ENCODE measurements at regions not wholly inside any gene's neighbourhood (a gene's known extent, or its start where the extent isn't known, plus 50 kb on each side); places are given as distances from the start of the nearest gene placed in this dataset.
"Not testable (repeated sequence)": the region's sequence is repeated elsewhere in the genome, so short reads cannot be mapped to it uniquely, and the experiment has no call there.

DNA sequence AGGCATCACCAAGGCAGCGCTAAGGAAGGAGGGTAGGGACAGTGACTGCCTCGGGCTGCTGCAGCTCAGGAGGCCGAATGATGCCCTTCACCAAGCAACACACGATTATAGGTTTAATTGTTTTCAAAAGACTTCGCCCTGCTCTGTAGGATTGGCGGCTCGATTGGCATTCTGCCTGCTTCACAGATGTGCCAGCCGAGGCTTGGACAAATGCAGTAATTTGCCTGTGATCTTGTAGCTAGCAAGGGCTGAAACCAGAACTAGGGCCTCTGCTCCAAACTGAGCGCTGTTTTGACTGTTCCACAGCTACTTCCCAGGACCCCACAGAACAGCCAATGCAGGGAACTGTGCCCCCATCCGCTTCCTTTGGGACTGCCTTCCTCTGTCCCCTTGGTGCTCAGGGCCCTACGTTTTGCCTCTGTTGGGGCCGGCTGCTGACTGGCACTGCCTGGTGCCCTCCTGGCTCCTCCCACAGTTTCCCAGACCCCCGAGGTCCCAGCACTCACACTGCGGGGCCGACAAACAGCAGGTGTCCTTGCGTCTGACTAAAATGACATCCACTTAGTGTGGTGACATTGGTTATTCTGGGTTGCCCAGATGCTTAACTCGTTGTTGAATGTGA, 62.6 kb upstream of the EN2 start:
- no peak for DNase-seq (ENCODE audit: low read depth in 2 of 2)

DNA sequence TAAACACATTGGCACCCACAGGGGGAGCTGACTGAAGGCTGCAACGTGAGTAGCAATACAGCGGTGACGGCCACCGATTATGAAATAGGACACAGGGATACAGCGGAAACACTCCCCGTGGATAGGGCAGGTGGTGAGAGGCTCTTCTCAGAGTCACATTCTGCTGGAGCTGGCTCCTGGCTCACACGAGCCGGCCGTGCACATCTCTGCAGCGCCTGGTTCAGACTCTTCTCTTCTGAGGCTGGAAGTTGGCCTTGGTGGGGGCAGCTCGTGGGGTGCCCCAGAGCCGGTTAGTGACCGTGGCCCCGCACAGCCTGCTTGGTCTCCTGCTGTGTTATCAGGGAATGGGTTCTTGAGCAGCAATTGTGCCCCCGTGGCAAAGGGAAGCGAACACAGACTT, 61.3 kb upstream of the EN2 start:
- DNase-seq (ENCODE audit: low read depth in 2 of 2) = no peak

DNA sequence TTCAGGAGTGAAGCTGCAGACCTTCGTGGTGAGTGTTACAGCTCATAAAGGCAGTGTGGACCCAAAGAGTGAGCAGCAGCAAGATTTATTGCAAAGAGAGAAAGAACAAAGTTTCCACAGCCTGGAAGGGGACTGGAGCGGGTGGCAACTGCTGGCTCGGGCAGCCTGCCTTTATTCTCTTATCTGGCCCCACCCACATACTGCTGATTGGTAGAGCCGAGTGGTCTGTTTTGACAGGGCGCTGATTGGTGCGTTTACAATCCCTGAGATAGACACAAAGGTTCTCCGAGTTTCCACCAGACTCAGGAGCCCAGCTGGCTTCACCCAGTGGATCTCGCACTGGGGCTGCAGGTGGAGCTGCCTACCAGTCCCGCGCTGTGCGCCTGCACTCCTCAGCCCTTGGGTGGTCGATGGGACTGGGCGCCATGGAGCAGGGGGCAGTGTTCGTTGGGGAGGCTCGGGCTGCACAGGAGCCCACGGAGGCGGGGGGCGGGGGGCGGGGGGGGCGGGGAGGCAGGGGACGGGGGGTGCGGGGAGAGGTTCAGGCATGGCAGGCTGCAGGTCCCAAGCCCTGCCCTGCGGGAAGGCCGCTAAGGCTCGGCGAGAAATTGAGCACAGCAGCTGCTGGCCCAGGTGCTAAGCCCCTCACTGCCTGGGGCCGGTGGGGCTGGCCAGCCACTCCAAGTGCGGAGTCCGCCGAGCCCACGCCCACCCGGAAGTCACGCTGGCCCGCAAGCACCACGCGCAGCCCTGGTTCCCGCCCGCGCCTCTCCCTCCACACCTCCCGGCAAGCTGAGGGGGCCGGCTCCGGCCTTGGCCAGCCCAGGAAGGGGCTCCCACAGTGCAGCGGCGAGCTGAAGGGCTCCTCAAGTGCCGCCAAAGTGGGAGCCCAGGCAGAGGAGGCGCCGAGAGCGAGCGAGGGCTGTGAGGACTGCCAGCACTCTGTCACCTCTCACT, 59.9 kb upstream of the EN2 start:
- DNase-seq (ENCODE audit: low read depth in 2 of 2) = not testable (repeated sequence)

DNA sequence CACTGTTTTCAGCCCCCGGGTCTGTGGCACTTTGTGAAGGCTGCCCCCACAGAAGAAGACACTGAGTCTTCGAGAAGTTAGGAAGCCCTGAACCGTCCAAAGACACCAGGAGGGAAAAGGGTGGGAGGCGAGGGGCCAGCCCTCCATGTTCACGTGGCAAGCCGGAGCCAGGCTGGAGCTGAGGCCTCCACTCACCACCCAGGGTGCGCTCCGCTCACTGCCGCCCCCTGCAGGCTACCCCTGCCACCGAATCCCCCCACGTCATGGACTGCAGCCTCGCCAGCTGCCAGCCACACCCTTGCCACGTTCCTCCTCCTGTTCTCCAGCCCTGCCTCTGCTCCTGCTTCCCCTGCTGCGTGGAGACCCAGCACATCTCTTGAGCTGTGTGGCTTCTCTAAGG, 59.0 kb upstream of the EN2 start:
- DNase-seq (ENCODE audit: low read depth in 2 of 2) = no peak

DNA sequence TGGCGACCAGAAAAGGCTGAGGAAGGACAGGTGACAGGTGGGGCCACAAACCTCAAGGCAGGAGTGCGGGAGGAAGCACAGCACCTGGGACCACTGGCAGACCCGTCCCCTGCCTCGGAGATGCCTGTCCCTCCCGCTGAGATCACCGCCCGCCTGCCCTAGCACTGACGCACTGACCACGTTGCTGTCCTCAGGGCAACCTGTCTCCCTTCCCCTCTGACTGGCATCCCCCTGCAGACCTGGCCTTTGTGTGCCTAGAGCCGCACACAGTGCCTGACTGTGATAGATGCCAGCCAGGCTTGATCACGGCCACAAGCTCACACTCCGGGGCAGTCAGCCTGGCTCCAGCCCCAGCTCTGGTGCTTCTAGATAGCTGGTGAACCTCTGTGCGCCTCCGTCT, 58.4 kb upstream of the EN2 start:
- no peak for DNase-seq (ENCODE audit: low read depth in 2 of 2)

DNA sequence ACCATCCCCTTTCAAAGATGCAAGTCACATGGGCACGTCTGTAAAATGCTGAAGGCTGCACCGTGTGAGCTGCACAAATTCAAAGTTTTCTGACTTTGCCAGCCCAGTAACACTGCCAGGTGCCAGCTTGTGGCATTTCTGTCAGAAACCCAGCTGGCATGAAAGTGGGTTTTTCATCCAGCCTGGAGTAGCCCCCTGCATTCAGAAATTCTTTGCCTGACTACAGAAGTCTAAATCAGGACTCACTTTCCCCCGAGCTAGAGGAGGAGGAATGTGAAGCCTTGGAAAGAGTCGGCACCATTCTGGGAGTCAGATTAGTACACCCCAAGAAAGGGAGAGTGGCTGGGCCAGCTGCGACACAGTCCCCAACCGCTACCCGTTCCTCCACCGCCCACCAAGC, 56.7 kb upstream of the EN2 start:
- no peak for DNase-seq (ENCODE audit: low read depth in 2 of 2)

DNA sequence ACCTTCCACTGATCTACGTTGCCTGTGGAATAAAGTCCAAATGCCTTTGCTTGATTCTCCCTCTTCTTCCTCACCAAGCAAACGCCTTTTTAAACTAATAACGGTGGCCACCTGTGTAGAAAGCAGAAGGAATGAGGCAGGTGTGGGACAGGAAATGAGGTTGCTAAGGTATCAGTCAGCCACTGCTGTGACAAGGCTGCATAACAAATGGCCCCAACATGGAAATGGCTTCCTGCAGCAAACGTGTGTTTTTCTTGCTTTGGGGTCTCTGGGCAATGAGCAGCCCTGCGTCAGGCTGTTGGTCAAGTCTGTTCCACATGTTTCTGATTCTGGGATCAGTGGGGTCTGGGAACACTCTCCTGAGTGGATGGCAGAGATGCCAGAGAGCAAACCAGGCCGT, 56.0 kb upstream of the EN2 start:
- DNase-seq (ENCODE audit: low read depth in 2 of 2) = no peak

DNA sequence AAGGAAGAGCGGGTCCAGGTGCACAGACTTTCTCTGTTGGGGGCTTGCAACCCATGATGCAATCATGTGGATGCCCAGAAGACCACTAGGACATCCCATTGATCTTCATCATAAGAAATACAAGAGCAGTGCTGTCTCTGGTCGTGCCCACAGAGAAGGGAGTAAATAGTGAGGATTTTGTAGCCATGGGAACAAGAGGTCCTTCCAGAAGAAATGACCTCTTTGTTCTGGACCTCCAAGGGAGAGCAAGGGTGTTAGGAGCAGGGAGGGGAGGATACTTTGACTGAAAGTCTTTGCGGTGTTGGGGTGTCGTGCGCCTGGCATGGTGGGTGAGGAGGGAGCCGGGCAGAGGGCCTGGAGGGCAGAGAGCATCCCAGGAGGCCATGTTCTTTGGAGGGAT, 55.0 kb upstream of the EN2 start:
- no peak for DNase-seq (ENCODE audit: low read depth in 2 of 2)

DNA sequence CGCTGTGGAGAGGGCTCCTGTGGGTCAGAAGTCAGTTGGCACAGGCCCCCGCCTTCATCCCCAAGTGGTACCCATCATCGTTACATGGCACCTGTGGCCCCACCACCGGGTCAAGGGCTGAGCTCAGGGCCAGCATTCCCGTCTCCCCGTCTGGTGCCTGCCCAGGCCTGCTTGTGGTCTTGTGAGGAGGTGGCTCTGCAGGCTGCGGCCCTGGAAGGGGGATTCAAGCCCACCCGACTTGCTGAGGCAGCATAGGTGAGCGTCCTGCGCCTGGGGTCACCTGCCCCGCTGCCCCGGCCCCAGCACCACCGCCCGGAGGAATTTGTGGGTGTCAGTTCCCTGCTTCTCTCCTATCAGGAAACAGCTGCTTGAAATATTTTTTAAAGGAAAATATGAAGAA, 53.0 kb upstream of the EN2 start:
- no peak for DNase-seq (ENCODE audit: low read depth in 2 of 2)

DNA sequence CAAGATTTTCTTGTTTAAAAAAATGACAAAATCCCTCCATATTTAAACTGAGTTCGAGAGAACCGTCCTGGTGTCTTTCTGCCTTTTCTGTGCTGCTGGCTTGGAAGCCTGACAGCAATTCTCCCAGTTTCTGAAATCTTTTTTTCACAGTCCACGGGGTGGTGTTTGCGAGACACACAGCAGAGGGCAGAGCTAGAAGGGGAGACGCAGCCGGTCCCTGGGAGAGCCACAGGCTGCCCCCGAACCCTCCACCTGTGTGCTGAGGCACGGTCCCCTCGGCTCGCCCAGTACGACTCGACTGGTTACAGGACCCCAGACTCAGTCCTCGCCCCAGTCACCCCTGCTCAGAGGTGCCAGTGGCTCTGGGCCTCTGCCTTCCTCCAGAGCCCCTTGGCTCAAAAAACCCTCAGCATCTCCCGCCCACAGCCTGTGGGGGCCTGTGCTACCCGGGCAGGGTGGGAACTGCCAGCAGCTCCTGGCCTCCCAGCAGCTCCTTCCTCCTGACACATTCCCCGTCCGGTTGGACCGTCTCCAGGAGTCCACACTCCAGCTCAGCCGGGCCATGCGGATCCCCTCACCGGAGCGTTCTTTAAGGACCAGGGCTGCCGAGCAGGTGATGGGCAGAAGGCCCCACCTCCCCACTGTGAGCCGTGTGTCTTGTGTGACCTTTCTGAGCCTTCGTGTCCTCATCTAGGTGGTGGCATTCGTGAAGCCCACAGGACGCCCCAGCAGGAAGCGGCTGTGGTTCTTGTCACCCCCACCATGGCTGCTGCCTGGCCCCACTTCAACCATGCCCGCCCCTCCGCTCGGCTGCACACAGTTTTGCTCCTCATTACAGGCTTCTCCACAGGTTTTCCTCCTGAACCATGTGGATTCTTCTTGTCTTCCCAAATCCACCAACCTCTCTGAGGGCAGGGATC, 52.3 kb upstream of the EN2 start:
- no peak for DNase-seq (ENCODE audit: low read depth in 2 of 2)

DNA sequence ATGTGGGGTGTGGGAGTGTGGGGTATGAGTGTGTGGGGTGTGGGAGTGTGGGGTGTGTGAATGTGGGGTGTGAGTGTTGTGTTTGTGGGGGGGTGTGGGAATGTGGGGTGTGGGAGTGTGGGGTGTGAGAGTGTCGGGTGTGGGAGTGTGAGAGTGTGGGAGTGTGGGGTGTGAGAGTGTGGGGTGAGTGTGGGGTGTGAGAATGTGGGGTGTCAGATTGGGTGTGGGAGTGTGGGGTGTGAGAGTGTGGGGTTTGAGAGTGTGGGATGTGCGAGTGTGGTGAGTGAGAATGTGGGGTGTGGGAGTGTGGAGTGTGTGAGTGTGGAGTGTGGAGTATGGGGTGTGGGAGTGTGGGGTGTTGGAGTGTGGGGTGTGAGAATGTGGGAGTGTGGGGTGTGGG, 50.1 kb upstream of the EN2 start:
- DNase-seq (ENCODE audit: low read depth in 2 of 2) = no peak
